Karpas-422 (cell line): ENCODE measurements at regions not wholly inside any gene's neighbourhood (a gene's known extent, or its start where the extent isn't known, plus 50 kb on each side); places are given as distances from the start of the nearest gene placed in this dataset.
"Not testable (repeated sequence)": the region's sequence is repeated elsewhere in the genome, so short reads cannot be mapped to it uniquely, and the experiment has no call there.

ENCODE experiments used
- DNase-seq: peaks from one replicate; pipeline ENCODE4 v3.0.0-alpha.2; 2015
- H2AFZ ChIP-seq: fragments of 200-600 bp; sonication (generic); 2 replicates; pipeline ENCODE4 v1.6.1; 2014; ENCODE audit warnings: antibody characterized with exemption, low read length, mixed read lengths
- H3K27ac ChIP-seq: fragments of 200-600 bp; sonication (generic); 2 replicates; pipeline ENCODE4 v1.5.1; 2014; ENCODE audit warnings: mild to moderate bottlenecking, low read length, moderate library complexity
- H3K27me3 ChIP-seq: fragments of 200-600 bp; sonication (generic); 2 replicates; pipeline ENCODE4 v1.6.1; 2014; ENCODE audit warnings: low read length, mixed read lengths
- H3K36me3 ChIP-seq: fragments of 200-600 bp; sonication (generic); 2 replicates; pipeline ENCODE4 v1.6.1; 2014; ENCODE audit warnings: low read length, mixed read lengths; ENCODE audit not compliant: insufficient read depth
- H3K4me1 ChIP-seq: fragments of 200-600 bp; sonication (generic); 2 replicates; pipeline ENCODE4 v1.6.1; 2014; ENCODE audit warnings: mild to moderate bottlenecking, low read length, mixed read lengths
- H3K4me2 ChIP-seq: fragments of 200-600 bp; sonication (generic); 2 replicates; pipeline ENCODE4 v1.6.1; 2014; ENCODE audit warnings: low read length, low read depth, mild to moderate bottlenecking; ENCODE audit not compliant: poor library complexity, severe bottlenecking
- H3K4me3 ChIP-seq: fragments of 200-600 bp; sonication (generic); 2 replicates; pipeline ENCODE4 v1.5.1; 2014; ENCODE audit warnings: mild to moderate bottlenecking, antibody characterized with exemption, low read length, mixed read lengths
- H3K79me2 ChIP-seq: fragments of 200-600 bp; sonication (generic); 2 replicates; pipeline ENCODE4 v1.6.1; 2014; ENCODE audit warnings: mild to moderate bottlenecking, low read length, mixed read lengths
- H3K9ac ChIP-seq: fragments of 200-600 bp; sonication (generic); 2 replicates; pipeline ENCODE4 v1.6.0; 2014; ENCODE audit warnings: low read length
- H3K9me2 ChIP-seq: fragments of 200-600 bp; sonication (generic), shearing (Covaris generic); replicated peaks from 2 replicates; pipeline ENCODE4 v1.6.0; 2014; ENCODE audit warnings: mild to moderate bottlenecking, low read length, moderate library complexity; ENCODE audit not compliant: insufficient read depth
- H3K9me3 ChIP-seq: fragments of 300-700, 200-600 bp; sonication (generic); 2 replicates; pipeline ENCODE4 v1.6.1; 2014; ENCODE audit warnings: low read length, mixed read lengths
- H4K20me1 ChIP-seq: fragments of 200-600 bp; sonication (generic); 2 replicates; pipeline ENCODE4 v1.6.1; 2014; ENCODE audit warnings: mild to moderate bottlenecking, antibody characterized with exemption, low read length, low read depth; ENCODE audit not compliant: insufficient read depth

DNA sequence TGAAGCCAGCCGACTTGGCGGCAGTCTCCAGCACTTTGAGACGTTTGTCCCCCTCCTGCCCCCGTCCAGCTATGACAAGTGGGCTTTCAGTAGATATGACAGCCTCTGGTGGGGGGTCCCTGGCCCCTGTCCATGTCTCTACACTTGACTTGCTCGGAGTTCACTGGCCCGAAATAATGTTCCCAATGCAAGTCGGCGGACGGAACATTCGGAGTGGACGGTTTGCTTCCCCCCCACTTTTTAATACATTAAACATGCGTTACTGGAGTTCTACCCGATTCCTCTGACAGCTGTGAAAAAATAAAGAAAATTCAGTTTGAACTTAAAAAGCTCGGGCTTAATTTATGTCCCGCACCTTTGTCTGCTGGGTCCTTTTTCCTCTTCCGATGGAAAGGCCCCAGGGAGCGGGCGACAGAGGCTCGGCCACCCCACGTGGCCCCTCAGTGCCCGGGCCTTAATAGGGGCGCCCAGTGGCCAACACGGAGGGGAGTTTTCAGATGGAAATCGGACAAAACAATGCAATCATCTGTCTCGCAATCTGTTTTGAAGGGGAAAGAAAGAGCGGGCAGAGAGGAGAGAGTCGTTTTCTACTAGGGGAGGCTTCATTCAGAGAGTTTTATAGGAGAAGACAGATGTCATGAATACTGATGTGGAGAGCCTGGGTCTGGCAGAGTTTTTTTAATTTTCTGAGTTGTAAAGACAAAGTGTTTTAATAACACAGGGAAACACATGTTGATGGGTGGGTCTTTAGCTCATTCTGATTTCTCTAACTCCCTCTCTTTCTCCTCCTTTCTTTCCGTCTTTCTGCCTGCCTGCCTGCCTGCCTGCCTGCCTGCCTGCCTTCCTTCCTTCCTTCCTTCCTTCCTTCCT, 50.2 kb downstream of the SMIM38 start:
- Histone ChIP-seq H3K4me2 (no peak overlapping the region), H3K27ac (no peak overlapping the region), H3K4me1 (no peaks in the 10 kb centered on the region), H3K27me3 (no peaks in the 10 kb centered on the region), H3K4me3 (no peak overlapping the region), H3K9me2 (no peaks in the 10 kb centered on the region), H2AFZ (no peak overlapping the region), H3K9me3 (no peaks in the 10 kb centered on the region), H4K20me1 (no peaks in the 10 kb centered on the region), H3K79me2 (no peaks in the 10 kb centered on the region), H3K9ac (no peak overlapping the region), H3K36me3 (no peaks in the 10 kb centered on the region)
- no peak for DNase-seq

DNA sequence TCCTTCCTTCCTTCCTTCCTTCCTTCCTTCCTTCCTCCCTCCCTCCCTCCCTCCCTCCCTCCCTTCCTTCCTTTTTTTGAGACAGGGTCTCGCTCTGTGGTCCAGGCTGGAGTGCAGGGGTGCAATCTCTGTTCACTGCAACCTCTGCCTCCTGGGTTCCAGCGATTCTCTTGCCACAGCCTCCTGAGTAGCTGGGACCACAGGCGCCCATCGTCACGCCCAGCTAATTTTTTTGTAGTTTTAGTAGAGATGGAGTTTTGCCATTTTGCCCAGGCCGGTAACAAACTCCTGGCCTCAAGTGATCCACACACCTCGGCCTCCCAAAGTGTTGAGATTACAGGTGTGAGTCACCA, 50.9 kb downstream of the SMIM38 start:
- not testable (repeated sequence) for H3K9me3 ChIP-seq, H3K27me3 ChIP-seq, H2AFZ ChIP-seq

DNA sequence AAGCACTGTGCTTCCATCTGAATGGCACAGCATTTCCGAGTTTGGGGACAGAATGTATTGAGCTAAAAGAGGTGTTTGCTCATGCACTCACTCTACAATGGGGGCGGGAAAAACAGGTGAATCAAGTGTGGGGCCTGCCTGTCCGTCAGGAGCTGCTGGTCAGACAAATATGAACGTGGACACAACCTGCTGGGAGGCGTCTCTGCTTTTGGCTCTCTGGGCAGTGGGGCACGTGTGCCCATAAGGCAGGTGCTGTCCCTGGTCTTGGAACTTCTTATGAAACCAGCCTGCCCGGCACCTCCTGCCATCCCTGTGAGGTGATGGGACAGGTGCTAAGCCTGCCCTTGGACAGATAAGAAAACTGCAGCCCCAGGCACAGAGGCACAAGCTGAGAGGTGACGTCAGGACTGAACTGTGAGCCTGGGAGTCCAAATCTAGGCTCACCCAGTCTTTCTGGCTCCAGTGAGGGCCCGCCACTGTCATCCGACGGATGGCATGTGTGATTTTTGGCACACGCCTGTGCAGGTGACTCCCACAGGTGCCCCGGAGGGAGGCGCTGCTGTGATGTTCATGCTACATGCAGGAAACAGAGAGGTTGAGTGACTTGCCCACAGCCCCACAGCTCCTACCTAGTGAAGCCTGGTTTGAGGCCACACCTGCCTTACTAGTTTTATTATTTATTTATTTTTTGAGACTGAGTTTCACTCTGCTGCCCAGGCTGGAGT, 51.6 kb downstream of the SMIM38 start:
- no peak for DNase-seq
- H3K9ac ChIP-seq, result no peak overlapping the region
- no peaks in the 10 kb centered on the region for H3K9me3 ChIP-seq
- H3K79me2 ChIP-seq, result no peaks in the 10 kb centered on the region
- H3K4me3 ChIP-seq, result no peak overlapping the region
- no peaks in the 10 kb centered on the region for H3K36me3 ChIP-seq
- no peak overlapping the region for H3K27ac ChIP-seq
- no peak overlapping the region for H2AFZ ChIP-seq
- no peak overlapping the region for H3K4me2 ChIP-seq
- no peaks in the 10 kb centered on the region for H3K9me2 ChIP-seq
- no peaks in the 10 kb centered on the region for H3K27me3 ChIP-seq
- no peaks in the 10 kb centered on the region for H4K20me1 ChIP-seq
- H3K4me1 ChIP-seq, result no peaks in the 10 kb centered on the region

More for the DNA sequence above, 50.9 kb downstream of the SMIM38 start:
- not testable (repeated sequence) for H3K36me3 ChIP-seq, H3K9me2 ChIP-seq, H3K4me2 ChIP-seq, H3K4me3 ChIP-seq, H3K4me1 ChIP-seq, H3K9ac ChIP-seq, DNase-seq, H3K79me2 ChIP-seq, H3K27ac ChIP-seq, H4K20me1 ChIP-seq

DNA sequence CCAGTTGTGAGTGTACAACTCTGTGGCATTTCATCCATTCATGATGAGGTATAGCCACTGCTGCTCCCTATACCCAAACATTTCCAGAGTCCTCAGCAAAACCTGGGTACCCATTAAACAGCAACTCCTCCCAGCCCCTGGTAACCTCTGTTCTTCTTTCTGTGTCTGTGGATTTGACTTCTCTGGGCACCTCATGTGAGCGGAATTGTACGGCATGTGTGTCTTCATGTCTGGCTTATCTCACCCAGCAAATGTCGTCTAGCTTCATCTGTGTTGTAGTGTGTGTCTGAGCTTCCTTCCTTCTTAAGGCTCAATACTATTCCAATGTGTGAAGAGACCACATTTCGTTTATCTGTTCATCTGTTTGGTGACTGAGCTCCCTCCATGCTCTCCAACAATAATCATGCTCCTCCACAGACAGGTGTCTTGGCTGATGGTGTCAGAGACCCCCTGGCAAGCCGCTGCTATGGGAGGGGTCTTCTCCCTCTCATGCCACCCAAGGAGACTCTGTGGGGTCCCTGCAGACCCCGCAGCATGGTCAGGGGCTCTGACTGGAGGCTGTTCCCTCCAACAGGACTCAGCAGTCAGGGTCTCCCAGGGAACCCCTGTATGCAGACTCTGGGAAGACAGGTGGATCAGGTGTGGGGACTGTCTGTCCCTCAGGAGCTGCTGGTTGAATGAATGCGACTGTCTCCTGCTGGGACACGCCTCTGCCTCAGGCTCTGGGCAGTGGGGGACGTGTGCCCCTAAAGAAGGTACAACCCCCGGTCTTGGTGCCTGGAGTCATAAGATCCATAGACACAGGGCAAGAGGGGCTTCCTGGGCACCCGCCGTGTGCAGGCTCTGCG, 52.7 kb downstream of the SMIM38 start:
- H3K27ac ChIP-seq, result no peak overlapping the region
- no peak overlapping the region for H3K4me2 ChIP-seq
- H3K36me3 ChIP-seq, result no peaks in the 10 kb centered on the region
- DNase-seq, result no peak
- no peaks in the 10 kb centered on the region for H4K20me1 ChIP-seq
- no peak overlapping the region for H2AFZ ChIP-seq
- H3K4me3 ChIP-seq, result no peak overlapping the region
- H3K9me2 ChIP-seq, result no peaks in the 10 kb centered on the region
- no peaks in the 10 kb centered on the region for H3K4me1 ChIP-seq
- no peaks in the 10 kb centered on the region for H3K9me3 ChIP-seq
- no peaks in the 10 kb centered on the region for H3K27me3 ChIP-seq
- no peak overlapping the region for H3K9ac ChIP-seq
- H3K79me2 ChIP-seq, result no peaks in the 10 kb centered on the region

DNA sequence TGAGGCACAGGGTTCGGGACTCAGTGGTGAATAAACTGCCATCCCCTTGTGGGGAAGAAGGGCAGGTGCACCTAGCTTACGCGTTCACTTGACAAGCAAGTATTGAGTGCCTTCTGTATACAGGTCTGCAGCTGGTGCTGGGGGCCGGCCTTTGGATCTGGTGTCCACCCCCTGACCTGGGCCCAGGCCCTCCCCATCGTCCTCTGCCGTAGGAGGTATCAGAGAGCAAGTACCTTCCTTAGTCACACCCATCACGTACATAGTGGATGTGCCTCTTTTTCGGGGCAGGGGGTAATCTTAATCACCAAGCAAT, 53.3 kb downstream of the SMIM38 start:
- Histone ChIP-seq H2AFZ (no peak overlapping the region), H3K4me1 (no peaks in the 10 kb centered on the region), H3K27ac (no peak overlapping the region), H3K79me2 (no peaks in the 10 kb centered on the region), H3K9me2 (no peaks in the 10 kb centered on the region), H3K9ac (no peak overlapping the region), H3K36me3 (no peaks in the 10 kb centered on the region), H3K4me2 (no peak overlapping the region), H3K27me3 (no peaks in the 10 kb centered on the region), H3K4me3 (no peak overlapping the region), H4K20me1 (no peaks in the 10 kb centered on the region), H3K9me3 (no peaks in the 10 kb centered on the region)
- DNase-seq, result no peak

DNA sequence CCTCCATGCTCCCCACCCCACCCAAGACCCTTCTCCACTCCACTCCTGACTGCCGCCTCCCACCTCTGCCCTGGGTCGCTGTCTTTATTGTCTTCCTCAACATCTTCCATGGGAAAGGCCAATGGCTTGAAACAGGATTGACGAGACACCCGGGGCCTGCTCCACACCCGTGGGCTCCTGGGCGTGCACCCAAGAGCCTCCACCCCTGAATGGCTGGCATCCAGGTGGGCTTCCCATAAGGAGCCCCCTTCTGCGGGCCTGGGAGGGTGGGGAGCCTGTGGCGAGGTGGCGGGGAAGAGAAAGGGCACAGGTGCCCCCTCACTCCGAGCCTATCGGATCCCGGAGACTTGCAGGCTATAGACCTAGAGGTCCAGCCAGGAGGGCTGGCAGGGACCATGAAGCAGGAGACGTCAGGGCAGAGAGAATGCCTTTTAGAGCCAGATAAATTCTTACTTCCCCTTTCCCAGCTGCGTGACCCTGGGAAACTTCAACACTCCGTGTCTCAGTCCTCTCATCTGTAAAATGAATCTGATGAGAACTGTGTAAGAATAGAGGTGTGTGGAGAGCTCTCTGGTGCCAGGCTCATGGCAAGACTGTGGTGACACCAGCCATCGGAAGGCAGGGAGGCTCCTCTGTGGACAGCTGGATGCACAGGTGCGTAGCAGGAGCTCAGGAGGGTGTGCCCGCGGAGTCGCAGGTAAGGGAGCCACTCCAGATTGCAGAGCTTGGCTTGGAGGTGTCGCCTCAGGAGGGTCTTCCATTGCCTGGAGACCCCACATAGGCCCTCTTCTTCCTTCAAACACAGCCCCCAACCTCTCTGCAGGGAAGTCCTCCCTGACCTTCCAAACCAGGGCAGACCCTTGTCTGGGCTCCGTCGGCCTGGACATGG, 53.9 kb downstream of the SMIM38 start:
- no peaks in the 10 kb centered on the region for H3K4me1 ChIP-seq
- DNase-seq, result no peak
- H3K36me3 ChIP-seq, result no peaks in the 10 kb centered on the region
- no peaks in the 10 kb centered on the region for H4K20me1 ChIP-seq
- no peaks in the 10 kb centered on the region for H3K79me2 ChIP-seq
- H3K9me2 ChIP-seq, result no peaks in the 10 kb centered on the region
- H3K4me2 ChIP-seq, result no peak overlapping the region
- H3K27me3 ChIP-seq, result no peaks in the 10 kb centered on the region
- H3K9me3 ChIP-seq, result no peaks in the 10 kb centered on the region
- H2AFZ ChIP-seq, result no peak overlapping the region
- H3K27ac ChIP-seq, result no peak overlapping the region
- H3K4me3 ChIP-seq, result no peak overlapping the region
- H3K9ac ChIP-seq, result no peak overlapping the region

DNA sequence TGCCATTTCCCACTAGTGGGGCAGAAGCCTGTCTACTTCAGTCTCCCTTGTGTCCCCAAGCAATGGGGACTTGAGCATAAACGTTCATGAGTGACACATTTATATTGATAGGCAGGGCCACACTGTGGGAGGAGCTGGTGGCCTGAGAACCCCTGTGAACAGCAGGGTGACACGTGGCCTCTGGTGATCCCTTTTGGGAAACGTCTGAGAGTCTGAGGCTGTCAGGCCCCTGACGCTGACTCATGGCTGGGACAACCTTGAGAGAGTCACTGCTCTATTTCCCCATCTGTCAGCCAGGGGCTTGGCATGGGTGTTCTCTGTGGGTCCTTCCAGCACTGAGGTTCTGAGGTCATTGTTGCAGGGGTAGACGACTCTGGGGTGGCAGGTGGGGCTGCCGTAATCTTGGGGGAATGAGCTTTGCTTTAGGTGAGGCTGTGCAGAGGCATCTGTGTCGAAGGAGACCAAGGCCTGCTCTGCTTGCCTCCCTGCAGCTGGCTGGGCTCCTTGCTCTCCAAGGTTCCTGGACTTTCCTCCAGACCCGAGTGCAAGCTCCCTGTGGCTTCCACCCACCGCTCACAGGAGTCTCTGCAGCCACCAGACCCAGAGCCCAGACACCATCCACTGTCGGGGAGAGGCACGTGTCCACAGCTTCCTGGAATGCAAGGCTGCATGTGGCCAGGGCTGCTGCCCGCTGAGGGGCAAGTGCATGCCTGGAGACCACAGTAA, 54.7 kb downstream of the SMIM38 start:
- Histone ChIP-seq H3K4me3 (no peak overlapping the region), H3K36me3 (no peaks in the 10 kb centered on the region), H2AFZ (no peak overlapping the region), H3K27ac (no peak overlapping the region), H3K4me2 (no peak overlapping the region), H3K4me1 (no peaks in the 10 kb centered on the region), H3K9ac (no peak overlapping the region), H3K79me2 (no peaks in the 10 kb centered on the region), H3K9me3 (no peaks in the 10 kb centered on the region), H3K27me3 (no peaks in the 10 kb centered on the region), H3K9me2 (no peaks in the 10 kb centered on the region), H4K20me1 (no peaks in the 10 kb centered on the region)
- DNase-seq, result no peak
